ENCODE measurements at regions not wholly inside any gene's neighbourhood (a gene's known extent, or its start where the extent isn't known, plus 50 kb on each side); places are given as distances from the start of the nearest gene placed in this dataset.

DNA sequence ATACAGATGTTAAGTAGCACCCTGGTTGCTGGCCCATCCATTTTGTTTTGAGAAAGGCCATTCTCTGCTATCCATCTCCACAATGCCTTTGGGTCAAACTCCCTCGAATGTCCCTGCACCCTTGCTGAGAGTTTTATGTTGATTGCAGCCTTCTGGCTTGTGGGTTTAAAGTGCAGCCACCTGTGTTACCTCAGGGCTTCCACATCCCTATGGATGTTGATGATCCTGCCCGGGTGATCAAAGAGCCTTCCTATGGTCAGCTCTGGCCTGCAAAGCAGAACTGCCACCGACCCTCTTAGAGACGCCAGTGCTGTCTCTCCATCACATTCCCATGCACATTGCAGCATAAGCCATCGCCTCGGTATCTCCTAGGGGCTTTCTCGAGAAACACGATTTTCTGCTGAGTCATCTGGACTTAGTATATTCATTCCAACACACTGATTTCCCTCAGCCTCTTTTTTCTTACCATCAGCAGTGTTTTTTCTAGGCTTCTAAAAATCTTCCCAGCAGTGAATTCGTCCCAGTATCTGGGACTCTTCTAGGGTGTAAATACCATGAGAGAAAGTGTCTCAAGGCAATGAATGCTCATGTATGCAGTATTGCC is 585.7 kb upstream of the TMEM132C start:
- H3K4me3 ChIP-seq (replicated peaks; ENCODE audit: low read depth, low read length), result no peak overlapping the region
- TF ChIP-seq, protein P1, sequence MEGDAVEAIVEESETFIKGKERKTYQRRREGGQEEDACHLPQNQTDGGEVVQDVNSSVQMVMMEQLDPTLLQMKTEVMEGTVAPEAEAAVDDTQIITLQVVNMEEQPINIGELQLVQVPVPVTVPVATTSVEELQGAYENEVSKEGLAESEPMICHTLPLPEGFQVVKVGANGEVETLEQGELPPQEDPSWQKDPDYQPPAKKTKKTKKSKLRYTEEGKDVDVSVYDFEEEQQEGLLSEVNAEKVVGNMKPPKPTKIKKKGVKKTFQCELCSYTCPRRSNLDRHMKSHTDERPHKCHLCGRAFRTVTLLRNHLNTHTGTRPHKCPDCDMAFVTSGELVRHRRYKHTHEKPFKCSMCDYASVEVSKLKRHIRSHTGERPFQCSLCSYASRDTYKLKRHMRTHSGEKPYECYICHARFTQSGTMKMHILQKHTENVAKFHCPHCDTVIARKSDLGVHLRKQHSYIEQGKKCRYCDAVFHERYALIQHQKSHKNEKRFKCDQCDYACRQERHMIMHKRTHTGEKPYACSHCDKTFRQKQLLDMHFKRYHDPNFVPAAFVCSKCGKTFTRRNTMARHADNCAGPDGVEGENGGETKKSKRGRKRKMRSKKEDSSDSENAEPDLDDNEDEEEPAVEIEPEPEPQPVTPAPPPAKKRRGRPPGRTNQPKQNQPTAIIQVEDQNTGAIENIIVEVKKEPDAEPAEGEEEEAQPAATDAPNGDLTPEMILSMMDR (IDR thresholded peaks at IDR 0.05; ENCODE audit: low read depth, low read length, missing control alignments), result no peak
- DNase-seq (ENCODE audit: extremely low read depth, low read depth), result no peak

DNA sequence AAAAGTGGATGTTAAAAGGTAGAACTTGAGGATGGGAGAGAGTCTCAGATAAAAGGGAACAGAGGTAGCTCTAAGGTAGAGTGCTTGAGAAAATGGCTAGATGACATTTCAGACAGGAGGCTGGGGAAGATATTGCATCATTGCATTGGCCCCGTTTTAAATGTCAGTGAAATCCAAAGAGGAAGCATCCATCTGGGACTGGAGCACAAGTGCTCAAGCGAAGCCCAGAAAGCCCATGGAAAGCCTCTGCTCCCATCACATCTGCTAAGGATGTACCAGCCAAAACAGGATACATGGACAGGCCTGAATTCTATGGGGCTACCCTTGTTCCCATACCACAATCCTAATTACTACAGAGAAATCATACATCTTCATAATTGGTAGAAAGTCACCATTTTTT is 581.5 kb upstream of the TMEM132C start:
- H3K4me3 ChIP-seq (replicated peaks; ENCODE audit: low read depth, low read length), result no peak overlapping the region
- TF ChIP-seq, protein P1 (IDR thresholded peaks at IDR 0.05; ENCODE audit: low read depth, low read length, missing control alignments), result no peak
- no peak for DNase-seq (ENCODE audit: extremely low read depth, low read depth)

DNA sequence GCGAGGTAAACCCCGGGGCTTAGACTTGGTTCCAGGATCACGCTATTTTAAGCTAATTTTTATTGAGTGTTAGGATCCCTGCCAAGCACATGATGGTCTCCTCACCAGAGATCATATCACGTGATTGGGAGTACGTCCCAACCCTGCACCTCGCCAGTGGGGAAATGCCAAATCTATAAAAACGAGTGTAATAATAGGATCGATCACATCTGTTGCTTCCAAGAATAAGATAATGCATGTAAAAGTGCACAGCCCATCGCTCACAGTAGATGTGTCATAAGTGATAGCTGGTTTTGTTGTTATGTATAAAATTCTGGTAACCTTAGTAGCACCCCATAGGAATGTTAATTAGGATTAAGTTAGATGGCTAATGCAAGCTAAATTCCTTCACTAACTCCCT is 581.0 kb upstream of the TMEM132C start:
- TF ChIP-seq, protein P1 (IDR thresholded peaks at IDR 0.05; ENCODE audit: low read depth, low read length, missing control alignments), result no peak
- no peak overlapping the region for H3K4me3 ChIP-seq (replicated peaks; ENCODE audit: low read depth, low read length)
- DNase-seq (ENCODE audit: extremely low read depth, low read depth), result no peak

DNA sequence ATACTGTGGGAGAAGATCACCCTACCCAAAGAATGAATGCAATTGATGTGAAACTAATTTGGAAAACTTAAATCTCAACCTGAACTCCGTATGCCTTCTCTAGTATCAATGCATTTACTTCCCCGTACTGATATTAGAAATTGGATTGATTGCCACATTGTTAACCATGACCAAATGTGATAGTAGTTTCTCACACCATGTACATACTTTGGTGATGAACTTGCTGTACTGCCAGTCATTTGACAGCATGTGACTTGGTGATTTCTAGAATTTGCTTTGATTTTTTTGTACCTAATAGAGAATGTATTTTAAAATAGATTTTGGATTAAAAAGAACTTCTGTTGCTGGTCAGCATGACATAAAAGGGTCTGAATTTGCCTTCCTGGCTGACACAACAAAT is 579.8 kb upstream of the TMEM132C start:
- DNase-seq (ENCODE audit: extremely low read depth, low read depth), result no peak
- no peak overlapping the region for H3K4me3 ChIP-seq (replicated peaks; ENCODE audit: low read depth, low read length)
- TF ChIP-seq, protein P1 (IDR thresholded peaks at IDR 0.05; ENCODE audit: low read depth, low read length, missing control alignments), result no peak

DNA sequence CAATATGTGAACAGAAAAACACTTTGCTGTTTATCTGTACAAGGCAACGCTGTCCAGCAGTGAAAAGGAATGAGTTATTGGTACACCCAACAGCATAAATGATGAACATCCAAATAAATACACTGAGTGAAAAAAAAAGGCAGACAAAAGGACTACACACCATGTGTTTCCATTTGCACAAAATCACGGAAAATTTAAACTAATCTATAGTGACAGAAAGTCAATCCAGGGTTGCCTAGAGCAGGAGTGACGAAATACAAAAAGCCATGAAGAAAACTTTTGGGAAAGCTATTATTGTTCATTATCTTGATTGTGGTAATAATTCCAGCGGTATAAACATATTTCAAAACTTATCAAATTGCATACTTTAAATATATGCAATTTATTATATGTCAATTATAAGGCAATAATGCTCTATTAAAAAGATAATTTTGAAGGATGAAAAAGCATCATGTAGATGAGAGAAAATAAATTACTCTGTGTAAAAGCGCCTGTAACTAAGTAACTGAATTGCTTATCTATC is 578.0 kb upstream of the TMEM132C start:
- DNase-seq (ENCODE audit: extremely low read depth, low read depth), result no peak
- TF ChIP-seq, protein P1 (IDR thresholded peaks at IDR 0.05; ENCODE audit: low read depth, low read length, missing control alignments), result no peak
- H3K4me3 ChIP-seq (replicated peaks; ENCODE audit: low read depth, low read length), result no peak overlapping the region

DNA sequence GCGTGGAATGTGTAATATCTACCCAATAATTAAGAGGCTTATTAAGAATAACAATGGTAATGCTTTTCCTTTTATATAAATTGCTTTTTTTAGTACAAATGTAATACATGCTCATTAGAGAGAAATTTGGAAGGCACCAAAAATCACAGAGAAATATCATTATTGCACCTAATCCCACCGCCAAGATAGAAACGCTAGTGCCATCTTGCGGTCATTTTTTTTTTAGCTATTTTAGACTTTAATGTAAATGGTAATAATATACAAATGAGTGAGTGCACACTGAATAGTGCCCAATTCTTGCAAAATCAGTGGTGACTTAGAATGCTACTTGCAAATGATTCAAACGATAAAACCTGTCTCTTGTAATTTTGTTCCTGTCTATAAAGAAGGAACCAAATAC is 576.8 kb upstream of the TMEM132C start:
- TF ChIP-seq, protein P1 (IDR thresholded peaks at IDR 0.05; ENCODE audit: low read depth, low read length, missing control alignments), result peak; percentile 16
- H3K4me3 ChIP-seq (replicated peaks; ENCODE audit: low read depth, low read length), result no peak overlapping the region
- no peak for DNase-seq (ENCODE audit: extremely low read depth, low read depth)

DNA sequence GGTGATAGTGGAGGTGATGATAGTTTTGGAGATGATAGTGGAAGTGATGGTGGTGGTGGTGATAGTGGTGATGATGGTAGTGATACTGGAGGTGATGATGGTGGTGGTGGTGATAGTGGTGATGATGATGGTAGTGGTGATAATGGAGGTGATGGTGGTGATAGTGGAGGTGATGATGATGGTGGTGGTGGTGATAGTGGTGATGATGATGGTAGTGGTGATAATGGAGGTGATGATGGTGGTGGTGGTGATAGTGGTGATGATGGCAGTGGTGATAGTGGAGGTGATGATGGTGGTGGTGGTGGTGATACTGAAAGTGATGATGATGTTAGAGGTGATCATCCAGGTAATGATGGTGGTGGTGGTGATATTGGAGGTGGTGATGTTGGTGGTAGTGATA is 570.0 kb upstream of the TMEM132C start:
- TF ChIP-seq, protein P1 (IDR thresholded peaks at IDR 0.05; ENCODE audit: low read depth, low read length, missing control alignments), result no peak
- no peak overlapping the region for H3K4me3 ChIP-seq (replicated peaks; ENCODE audit: low read depth, low read length)
- no peak for DNase-seq (ENCODE audit: extremely low read depth, low read depth)
